NB4 (cell line): ENCODE measurements at regions not wholly inside any gene's neighbourhood (a gene's known extent, or its start where the extent isn't known, plus 50 kb on each side); places are given as distances from the start of the nearest gene placed in this dataset.

Source experiments
- CTCF ChIP-seq: IDR thresholded peaks from one replicate; pipeline ENCODE4 v1.5.1; 2012; ENCODE audit warnings: low read depth, low read length
- MAX ChIP-seq: IDR thresholded peaks from 2 replicates; pipeline ENCODE4 v1.6.1; 2011; ENCODE audit warnings: low read depth, low read length
- MYC ChIP-seq: IDR thresholded peaks from 2 replicates; pipeline ENCODE4 v1.6.1; 2011; ENCODE audit warnings: low read depth, low read length
- POLR2A ChIP-seq: IDR thresholded peaks from 2 replicates; pipeline ENCODE4 v1.6.1; 2011; ENCODE audit warnings: mild to moderate bottlenecking; ENCODE audit not compliant: insufficient read length; ENCODE audit errors: extremely low read depth

GRCh38 chr2:67658820-67659219 lies 261.7 kb downstream of the ETAA1 start:
- TF ChIP-seq CTCF (no peak), POLR2A (no peak), MYC (no peak), MAX (no peak)
